Breast epithelium (tissue), 3 donors: ENCODE measurements at regions not wholly inside any gene's neighbourhood (a gene's known extent, or its start where the extent isn't known, plus 50 kb on each side); places are given as distances from the start of the nearest gene placed in this dataset.

Experiments used
- POLR2A ChIP-seq: fragments of 450-650 bp; IDR thresholded peaks from one replicate; pipeline ENCODE4 v1.6.1; 2016; ENCODE audit warnings: antibody characterized with exemption, mild to moderate bottlenecking, moderate library complexity
- TF ChIP-seq, protein P1 (sequence below), 3 donors: fragments of 450-650 bp; IDR thresholded peaks; one replicate each; pipeline ENCODE4 v1.5.1; 2016 to 2017; ENCODE audit warnings: antibody characterized with exemption in 3 of 3, mild to moderate bottlenecking in 3 of 3, moderate library complexity in 3 of 3

DNA sequence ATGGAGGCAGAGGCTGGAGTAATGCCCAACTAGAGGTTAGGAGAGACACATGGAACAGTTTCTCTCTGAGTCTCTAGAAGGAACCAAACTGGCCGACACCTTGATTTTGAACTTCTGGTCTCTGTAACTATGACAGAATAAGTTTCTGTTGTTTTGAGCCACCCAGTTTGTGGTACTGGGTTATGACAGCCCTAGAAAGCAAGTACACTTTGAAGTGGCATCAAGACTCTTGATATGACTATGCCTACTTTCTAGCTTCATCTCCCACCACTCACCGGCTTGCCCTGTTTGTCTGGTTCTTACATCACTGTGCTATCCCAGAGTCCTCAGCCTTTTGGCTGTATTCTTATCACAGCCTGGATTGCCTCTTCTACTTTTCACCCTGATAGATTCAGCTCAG lies 230.3 kb upstream of the USP24 start:
- TF ChIP-seq, protein P1, sequence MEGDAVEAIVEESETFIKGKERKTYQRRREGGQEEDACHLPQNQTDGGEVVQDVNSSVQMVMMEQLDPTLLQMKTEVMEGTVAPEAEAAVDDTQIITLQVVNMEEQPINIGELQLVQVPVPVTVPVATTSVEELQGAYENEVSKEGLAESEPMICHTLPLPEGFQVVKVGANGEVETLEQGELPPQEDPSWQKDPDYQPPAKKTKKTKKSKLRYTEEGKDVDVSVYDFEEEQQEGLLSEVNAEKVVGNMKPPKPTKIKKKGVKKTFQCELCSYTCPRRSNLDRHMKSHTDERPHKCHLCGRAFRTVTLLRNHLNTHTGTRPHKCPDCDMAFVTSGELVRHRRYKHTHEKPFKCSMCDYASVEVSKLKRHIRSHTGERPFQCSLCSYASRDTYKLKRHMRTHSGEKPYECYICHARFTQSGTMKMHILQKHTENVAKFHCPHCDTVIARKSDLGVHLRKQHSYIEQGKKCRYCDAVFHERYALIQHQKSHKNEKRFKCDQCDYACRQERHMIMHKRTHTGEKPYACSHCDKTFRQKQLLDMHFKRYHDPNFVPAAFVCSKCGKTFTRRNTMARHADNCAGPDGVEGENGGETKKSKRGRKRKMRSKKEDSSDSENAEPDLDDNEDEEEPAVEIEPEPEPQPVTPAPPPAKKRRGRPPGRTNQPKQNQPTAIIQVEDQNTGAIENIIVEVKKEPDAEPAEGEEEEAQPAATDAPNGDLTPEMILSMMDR (IDR thresholded peaks at IDR 0.05) = no peak
- TF ChIP-seq POLR2A = no peak
